ENCODE measurements at regions not wholly inside any gene's neighbourhood (a gene's known extent, or its start where the extent isn't known, plus 50 kb on each side); places are given as distances from the start of the nearest gene placed in this dataset.

DNA sequence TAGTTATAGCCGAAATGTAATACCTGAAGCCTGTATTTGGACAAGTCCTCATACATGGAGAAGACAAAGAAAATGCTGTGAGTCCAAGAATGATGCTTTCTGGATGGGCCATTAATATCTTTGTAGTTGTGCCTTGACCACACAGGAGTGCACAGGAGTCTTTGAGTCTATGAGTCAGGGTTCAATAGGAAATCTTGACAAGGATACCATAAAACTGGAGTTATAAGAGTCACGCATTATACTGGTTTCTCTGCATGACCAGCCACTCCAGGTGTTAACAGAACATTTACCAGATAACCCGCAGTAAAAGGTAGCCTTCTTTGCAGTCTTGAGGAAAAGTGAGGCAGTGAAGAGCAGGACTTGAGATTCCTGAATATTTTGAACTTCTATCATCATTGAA lies 464.6 kb upstream of the PKN2 start:
- no peak for DNase-seq (ENCODE audit: low read depth)

DNA sequence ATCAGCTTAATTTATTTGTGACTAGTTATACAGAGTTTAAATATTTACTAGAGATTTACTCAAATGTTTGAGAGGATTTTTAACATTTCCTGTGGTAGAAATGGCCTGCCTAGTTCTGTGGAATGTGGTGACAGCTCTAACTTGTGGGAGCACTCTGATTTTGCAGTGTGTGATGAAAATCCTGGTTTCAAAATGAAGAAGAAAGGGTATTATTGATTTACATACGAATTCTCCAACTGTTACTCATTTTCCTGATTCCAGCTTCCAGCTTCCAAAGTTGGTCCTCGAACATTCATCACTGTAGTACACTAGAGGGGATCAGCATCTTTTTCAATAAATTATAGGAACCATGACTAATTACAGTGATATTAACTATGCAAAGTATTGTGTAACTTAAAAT lies 462.7 kb upstream of the PKN2 start:
- DNase-seq (ENCODE audit: low read depth): no peak

DNA sequence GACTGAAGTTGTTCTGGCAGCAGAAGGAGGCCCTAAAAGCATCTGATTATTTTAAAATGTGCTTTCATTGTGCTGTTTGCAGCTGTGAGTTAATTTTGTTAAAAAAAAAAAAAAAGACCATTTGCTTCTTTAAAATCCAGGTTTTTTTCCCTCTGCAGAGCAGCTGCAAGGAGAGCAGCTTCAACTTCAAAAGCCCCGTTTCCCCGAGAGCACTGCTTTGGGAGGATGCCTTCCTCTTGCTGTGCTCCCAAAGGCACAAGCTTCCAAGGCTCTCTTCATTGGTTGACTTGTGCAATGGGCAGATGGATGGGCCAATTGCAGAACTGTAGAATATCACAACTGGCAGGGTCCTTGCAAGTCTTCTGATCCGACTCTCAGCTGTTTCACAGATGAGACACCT lies 459.2 kb upstream of the PKN2 start:
- no peak for DNase-seq (ENCODE audit: low read depth)

GRCh38 chr1:88228114-88228513 lies 456.0 kb upstream of the PKN2 start:
- no peak for DNase-seq (ENCODE audit: low read depth)

DNA sequence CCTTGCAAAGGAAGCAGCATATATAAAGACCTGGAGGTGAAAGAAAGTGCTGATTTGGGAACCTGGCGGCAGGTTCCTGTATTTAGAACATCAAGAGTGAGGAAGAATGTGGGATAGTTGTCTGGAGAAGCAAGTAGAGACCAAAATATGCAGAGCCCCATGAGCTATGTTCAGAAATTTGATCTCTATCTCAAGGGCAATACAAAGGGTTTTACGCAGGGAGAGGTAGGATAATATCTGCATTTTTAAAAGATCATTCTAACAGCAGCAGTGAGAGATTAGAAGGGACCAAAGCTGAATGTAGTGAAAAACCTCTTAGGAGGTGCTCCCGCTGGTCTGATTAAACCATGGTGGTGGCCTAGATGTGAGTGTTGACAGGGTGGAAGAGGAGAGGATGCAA lies 453.9 kb upstream of the PKN2 start:
- DNase-seq (ENCODE audit: low read depth): no peak

DNA sequence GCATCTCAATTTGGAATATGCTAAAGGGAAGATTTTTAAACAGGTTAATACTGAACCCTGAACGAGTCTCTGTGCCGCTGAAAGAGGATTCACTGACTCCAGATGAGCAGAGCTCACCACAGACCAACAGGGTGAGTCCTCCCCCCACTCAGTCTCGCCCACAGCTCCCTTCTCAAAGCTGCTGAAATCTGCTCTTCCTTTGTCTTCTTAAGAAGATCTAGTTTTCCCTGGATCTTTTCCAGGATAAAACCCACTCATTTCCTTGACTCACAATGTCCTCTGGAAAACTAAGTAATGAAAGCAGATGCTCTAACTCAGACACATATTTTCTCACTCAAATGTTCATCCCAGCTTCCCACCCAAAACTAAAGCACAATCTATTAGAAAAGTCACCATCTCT lies 447.0 kb upstream of the PKN2 start:
- DNase-seq (ENCODE audit: low read depth): no peak

DNA sequence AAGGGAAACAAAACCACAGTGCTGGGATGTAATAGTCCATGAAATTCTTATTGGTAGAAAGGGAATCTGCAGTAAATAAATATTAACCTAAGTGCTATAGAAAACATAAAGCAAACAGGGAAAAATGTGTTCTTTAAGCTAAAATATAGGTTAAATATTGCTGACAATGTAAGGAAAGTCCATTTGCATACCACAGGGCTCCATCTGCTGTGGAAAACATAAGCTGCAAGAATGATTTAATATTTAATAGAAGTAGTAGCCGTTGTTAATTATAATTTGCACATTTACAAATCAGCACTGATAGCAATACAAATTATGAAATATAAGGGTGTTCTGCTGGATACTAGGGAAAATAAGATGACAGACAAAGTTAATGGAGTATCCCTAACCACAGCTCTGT lies 444.9 kb upstream of the PKN2 start:
- no peak for DNase-seq (ENCODE audit: low read depth)

- DNase-seq (ENCODE audit: low read depth): no peak
Observed at GRCh38 chr1:88247666-88248065, 436.4 kb upstream of the PKN2 start.

DNA sequence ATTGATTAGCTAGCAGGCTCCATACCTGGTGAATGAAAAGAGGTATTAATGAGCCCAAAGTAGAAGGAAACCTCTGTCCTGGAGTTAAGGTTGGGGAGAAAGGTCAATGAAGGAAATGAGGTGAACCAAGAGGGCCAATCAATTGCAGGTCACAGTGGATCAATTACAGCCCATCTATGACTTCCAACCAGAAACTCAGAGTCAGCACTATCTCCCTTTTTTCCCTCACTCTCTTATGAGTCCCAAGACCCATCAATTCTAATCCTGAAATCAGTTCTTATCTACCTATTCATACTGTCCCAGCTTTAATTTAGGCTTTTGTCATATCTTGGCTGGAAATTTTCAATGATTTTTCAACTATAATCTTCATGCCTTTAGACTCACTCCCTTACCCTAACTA lies 433.2 kb upstream of the PKN2 start:
- no peak for DNase-seq (ENCODE audit: low read depth)

DNA sequence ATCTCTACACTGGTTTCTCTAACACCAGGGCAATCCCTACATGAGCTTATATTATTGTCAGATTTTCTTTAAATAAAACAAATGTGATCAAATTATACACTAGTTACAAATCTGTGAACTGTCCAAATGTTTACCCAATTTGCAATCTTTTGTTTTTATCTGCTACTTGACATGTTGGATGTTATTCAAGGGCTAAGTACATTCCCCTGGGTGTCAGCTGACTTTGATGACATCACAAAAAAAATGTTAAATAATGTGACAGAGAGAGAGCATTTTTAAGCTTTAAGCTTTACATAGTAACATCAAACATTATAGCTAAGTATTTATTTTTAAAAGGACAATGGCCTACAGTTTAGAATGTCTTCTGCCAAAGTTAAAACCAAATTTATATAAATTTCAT lies 431.3 kb upstream of the PKN2 start:
- no peak for DNase-seq (ENCODE audit: low read depth)

GRCh38 chr1:88265606-88266005 lies 418.5 kb upstream of the PKN2 start:
- no peak for DNase-seq (ENCODE audit: low read depth)

DNA sequence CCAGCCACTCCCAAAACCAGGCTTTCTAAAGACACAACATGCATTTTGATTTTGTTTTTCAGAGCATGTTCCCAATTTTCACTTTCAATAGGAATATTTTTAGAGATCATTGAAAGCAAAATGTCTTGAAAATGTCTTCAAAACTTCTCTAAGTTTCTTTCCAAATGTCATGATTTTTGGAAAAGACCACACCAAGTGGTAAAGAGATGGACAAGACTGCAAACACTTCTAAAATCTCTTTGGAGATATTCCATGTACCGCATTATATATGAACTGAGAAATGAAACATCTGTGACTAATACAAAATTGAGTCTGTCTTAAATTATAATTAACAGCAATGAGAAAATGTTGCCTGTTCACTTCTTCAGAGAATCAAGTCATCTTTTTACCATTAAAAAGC lies 418.0 kb upstream of the PKN2 start:
- no peak for DNase-seq (ENCODE audit: low read depth)

DNA sequence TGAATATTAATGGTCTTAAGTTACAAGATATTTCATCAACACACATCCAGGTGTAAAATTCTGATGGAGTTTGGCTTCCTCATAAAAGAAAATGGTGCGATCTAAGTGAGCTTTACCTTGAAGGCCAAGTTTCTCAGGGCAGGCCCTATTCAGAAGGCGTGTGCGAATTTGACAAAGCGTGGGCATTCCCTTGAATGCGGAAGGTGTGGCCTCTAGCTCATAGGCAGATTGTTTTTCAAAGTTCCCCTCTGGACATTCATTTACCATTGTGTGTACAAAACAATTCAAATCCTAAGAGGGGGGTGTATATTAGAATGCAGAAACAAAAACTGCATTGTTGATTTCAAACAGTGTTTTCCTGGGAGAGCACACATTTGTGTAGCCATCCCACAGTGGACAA lies 411.9 kb upstream of the PKN2 start:
- no peak for DNase-seq (ENCODE audit: low read depth)

DNA sequence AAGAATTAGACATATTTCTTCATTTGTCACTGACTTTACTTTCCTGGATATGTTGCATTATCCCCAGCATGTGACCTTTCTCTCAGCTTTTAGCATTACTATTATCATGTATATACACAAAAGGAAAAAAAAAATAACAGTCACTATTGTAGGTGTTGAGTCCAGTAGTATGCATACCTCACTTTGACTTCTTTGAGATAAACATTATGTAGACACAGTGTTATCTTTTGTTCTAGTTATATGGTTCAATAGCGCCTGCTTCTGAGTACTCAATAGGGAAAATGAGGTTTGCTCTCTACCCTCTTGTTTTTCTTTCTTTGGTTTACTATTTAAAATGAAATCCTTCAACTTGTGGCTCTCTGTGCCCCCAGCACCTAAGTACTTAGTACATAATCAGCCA lies 409.6 kb upstream of the PKN2 start:
- no peak for DNase-seq (ENCODE audit: low read depth)

DNA sequence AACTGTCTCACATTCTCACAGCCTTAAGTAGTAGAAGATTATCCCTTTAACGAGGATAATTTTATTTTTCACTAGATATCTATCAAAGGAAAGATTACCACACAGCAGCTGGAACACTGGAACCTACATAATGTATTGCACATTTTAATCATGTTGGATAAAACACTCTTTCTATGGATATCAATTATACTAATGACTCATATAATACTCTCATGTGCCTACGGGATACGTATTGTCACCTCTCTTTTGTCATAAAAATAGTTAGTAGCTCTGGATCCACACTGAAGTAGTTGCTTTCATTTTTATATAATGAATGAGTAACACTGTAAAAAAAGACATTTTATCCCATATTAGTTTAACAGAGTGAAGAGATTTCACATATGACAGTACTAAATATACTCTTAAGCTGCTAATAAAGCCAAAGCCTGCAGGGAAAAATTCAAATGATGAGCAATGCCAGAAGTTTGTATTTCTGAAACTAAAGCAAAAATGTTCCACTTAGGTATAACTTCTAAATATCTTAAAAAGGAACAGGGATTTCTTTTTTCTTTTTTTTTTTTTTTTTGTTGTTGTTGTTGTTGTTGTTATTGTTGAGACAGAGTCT lies 408.7 kb upstream of the PKN2 start:
- no peak for DNase-seq (ENCODE audit: low read depth)

DNA sequence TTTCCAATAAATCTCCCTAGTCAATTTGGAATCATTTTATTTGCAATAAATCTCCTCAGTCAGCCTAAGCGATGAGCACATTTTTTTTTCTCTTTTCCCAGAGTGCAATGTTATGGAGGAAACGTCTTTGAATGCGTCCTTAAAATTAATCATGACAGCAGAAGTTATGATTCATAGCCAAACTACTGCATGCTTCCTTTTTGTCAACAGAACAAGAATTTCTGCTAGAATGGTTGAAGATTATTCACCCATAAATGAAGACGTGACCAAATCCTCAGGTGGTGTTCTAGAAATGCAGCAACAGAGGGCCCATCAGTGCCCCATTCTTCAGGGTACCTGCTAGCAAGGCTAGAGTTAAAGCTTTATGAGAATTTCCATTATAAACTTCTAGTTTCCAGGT lies 407.9 kb upstream of the PKN2 start:
- no peak for DNase-seq (ENCODE audit: low read depth)

DNA sequence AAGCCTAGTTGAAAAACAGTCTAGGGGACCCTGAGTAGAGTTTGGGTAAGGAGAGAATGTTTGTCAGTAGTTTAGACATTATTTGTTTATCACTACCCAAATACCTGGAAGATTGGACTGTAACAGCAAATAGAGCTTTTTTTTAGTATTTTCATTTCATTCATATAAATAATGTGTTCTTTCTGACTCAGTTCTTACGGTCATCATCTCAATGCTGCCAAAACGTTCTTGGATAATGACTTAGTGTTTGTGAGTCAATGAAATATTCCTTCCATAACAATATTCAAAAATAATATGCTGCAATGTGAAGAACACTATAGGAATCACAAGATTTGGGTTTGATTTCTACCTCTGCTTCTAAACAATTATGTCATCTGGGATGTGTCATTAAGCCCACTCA lies 400.0 kb upstream of the PKN2 start:
- no peak for DNase-seq (ENCODE audit: low read depth)

GRCh38 chr1:88284666-88285366 lies 399.3 kb upstream of the PKN2 start:
- DNase-seq (ENCODE audit: low read depth): no peak

GRCh38 chr1:88286716-88287115 lies 397.4 kb upstream of the PKN2 start:
- DNase-seq (ENCODE audit: low read depth): no peak

DNA sequence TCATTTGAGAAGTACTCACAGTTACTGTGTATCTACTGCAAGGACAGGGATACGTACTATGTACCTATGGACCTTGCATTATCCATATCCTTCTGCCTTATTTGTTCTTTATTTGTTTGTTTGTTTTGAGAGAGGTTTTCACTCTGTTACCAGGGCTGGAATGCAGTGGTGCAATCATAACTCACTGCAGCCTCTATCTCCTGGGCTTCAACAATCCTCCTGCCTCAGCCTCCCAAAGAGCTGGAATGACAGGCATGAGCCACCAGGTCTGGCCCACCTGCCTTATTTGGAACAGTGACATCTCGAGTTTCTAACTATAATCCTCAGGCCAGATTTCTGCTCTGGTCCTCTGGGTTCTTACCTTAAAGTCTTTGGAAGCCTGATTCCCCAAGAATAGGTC lies 395.5 kb upstream of the PKN2 start:
- no peak for DNase-seq (ENCODE audit: low read depth)

DNA sequence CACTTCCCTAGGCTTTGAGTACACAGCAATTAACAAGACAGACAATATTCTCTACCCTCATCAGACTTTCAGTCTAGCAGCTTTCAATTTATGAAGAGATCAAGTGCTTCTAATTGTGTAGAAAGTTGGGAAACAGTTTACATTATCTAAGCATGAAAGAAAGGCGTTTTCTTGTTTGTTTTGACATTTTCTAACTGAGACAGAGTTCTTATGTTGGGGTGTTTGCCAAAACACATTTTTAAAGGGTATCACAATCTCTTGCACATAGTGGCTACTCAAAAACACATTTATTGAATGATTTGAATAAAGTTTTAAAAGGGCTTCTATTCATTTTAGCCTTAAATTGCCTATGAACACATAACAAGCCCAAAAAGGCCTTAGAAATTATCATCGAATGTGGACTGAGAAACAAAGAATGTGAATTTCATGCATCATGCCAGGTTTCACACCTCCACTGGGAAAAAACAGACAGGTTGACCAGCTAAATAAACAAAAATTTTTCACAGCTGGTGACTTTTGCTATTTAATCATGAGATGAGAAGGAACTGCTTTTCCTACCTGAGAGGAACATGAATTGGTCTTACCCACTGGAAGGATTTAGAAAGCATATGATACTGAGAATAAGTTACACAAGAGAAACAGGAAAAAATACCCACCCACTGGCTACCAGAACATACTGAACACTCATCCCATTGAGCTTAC lies 394.5 kb upstream of the PKN2 start:
- DNase-seq (ENCODE audit: low read depth): no peak

- DNase-seq (ENCODE audit: low read depth): no peak
Observed at GRCh38 chr1:88291611-88292354, 392.3 kb upstream of the PKN2 start.

DNA sequence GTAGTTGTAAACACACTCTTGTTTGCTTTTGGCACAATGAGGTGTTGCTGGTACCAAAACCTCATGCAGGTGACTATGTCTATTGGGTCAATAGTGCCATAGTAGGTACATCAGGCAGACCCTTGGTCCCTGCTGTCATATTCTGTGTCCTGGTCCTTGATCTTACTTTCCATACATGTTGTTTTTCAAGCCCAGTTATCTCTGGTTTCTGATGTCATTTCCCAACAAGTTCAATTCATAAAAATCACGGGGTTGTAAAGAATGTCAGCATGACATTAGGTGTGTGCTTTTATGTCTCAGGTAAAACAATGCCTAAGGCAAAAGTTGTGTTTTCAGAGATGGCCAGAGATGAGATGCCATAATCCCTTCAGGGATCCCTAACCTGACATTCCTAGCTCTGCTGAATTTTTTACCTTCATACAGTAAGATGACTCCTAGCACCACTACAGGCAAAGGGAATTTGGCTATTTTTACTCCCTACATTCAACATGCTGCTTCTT lies 390.3 kb upstream of the PKN2 start:
- no peak for DNase-seq (ENCODE audit: low read depth)

Data from activated T-cell treated with anti-CD3 and anti-CD28 coated beads for 24 hours (primary cell).